NCI-H187 (cell line): ENCODE measurements at regions not wholly inside any gene's neighbourhood (a gene's known extent, or its start where the extent isn't known, plus 50 kb on each side); places are given as distances from the start of the nearest gene placed in this dataset.

Experiments used
- DNase-seq, 2 experiments: peaks; one replicate each; lab custom pipeline; 2025; lab: John Stamatoyannopoulos, UW

- no peak for DNase-seq
Observed at GRCh38 chr13:56903710-56904282, 236.9 kb upstream of the PRR20A start.

- DNase-seq, result no peak
Observed at GRCh38 chr13:56906909-56907308, 233.8 kb upstream of the PRR20A start.

- no peak for DNase-seq
Observed at GRCh38 chr13:56907766-56908165, 233.0 kb upstream of the PRR20A start.

GRCh38 chr13:56909896-56910600 lies 230.7 kb upstream of the PRR20A start:
- DNase-seq, result no peak

GRCh38 chr13:56917966-56918365 lies 222.8 kb upstream of the PRR20A start:
- DNase-seq, result no peak

- DNase-seq, result no peak
Observed at GRCh38 chr13:56923626-56924140, 217.0 kb upstream of the PRR20A start.

- DNase-seq, result no peak
Observed at GRCh38 chr13:56924401-56924800, 216.3 kb upstream of the PRR20A start.

GRCh38 chr13:56932104-56932503 lies 208.6 kb upstream of the PRR20A start:
- DNase-seq, result no peak

- DNase-seq, result no peak
Observed at GRCh38 chr13:56953965-56954364, 186.8 kb upstream of the PRR20A start.

- no peak for DNase-seq
Observed at GRCh38 chr13:56975647-56976046, 165.1 kb upstream of the PRR20A start.

GRCh38 chr13:56980856-56981255 lies 159.9 kb upstream of the PRR20A start:
- no peak for DNase-seq

- no peak for DNase-seq
Observed at GRCh38 chr13:56986121-56986520, 154.6 kb upstream of the PRR20A start.

- no peak for DNase-seq
Observed at GRCh38 chr13:56988543-56988942, 152.2 kb upstream of the PRR20A start.

- DNase-seq, result no peak
Observed at GRCh38 chr13:57003682-57004081, 137.0 kb upstream of the PRR20A start.

GRCh38 chr13:57017357-57017756 lies 123.4 kb upstream of the PRR20A start:
- DNase-seq, result no peak

- DNase-seq, result no peak
Observed at GRCh38 chr13:57018915-57019314, 121.8 kb upstream of the PRR20A start.

GRCh38 chr13:57030671-57031070 lies 110.0 kb upstream of the PRR20A start:
- DNase-seq, result no peak

- DNase-seq, result no peak
Observed at GRCh38 chr13:57036290-57036689, 104.4 kb upstream of the PRR20A start.

GRCh38 chr13:57044910-57045309 lies 95.8 kb upstream of the PRR20A start:
- no peak for DNase-seq

GRCh38 chr13:57045826-57046546 lies 94.7 kb upstream of the PRR20A start:
- DNase-seq, result no peak

- no peak for DNase-seq
Observed at GRCh38 chr13:57056601-57057180, 84.0 kb upstream of the PRR20A start.

GRCh38 chr13:57063007-57063406 lies 77.7 kb upstream of the PRR20A start:
- DNase-seq, result no peak

- no peak for DNase-seq
Observed at GRCh38 chr13:57073983-57074382, 66.7 kb upstream of the PRR20A start.
